Hepatocyte (in vitro differentiated cells): ENCODE measurements at regions not wholly inside any gene's neighbourhood (a gene's known extent, or its start where the extent isn't known, plus 50 kb on each side); places are given as distances from the start of the nearest gene placed in this dataset.

Source experiments
- DNase-seq: peaks from one replicate; pipeline ENCODE4 v3.0.0-alpha.2; 2016; ENCODE audit warnings: low spot score
- H2AFZ ChIP-seq: fragments of 200-600 bp; sonication (generic); 2 replicates; pipeline ENCODE4 v1.6.0; 2016; ENCODE audit warnings: antibody characterized with exemption, mild to moderate bottlenecking
- H3K27ac ChIP-seq: fragments of 200-600 bp; sonication (generic); 2 replicates; pipeline ENCODE4 v1.5.1; 2016; ENCODE audit warnings: mild to moderate bottlenecking
- H3K27me3 ChIP-seq: fragments of 200-600 bp; sonication (generic); 2 replicates; pipeline ENCODE4 v1.6.1; 2016
- H3K36me3 ChIP-seq: fragments of 200-600 bp; sonication (generic); replicated peaks from 2 replicates; pipeline ENCODE4 v1.5.1; 2016; ENCODE audit warnings: low read depth; ENCODE audit not compliant: insufficient read depth
- H3K4me1 ChIP-seq: fragments of 200-600 bp; sonication (generic); 2 replicates; pipeline ENCODE4 v1.5.1; 2016; ENCODE audit warnings: mild to moderate bottlenecking, moderate library complexity; ENCODE audit not compliant: insufficient read depth
- H3K4me2 ChIP-seq: fragments of 200-600 bp; sonication (generic); 2 replicates; pipeline ENCODE4 v1.6.0; 2016
- H3K4me3 ChIP-seq: fragments of 200-600 bp; sonication (generic); 2 replicates; pipeline ENCODE4 v1.5.1; 2016; ENCODE audit warnings: mild to moderate bottlenecking
- H3K79me2 ChIP-seq: fragments of 200-600 bp; sonication (generic); 2 replicates; pipeline ENCODE4 v1.6.0; 2017; ENCODE audit warnings: mild to moderate bottlenecking
- H3K9me2 ChIP-seq: fragments of 200-600 bp; sonication (generic); replicated peaks from 2 replicates; pipeline ENCODE4 v1.6.0; 2017; ENCODE audit warnings: mild to moderate bottlenecking; ENCODE audit not compliant: insufficient read depth
- H3K9me3 ChIP-seq: fragments of 200-600 bp; sonication (generic); 2 replicates; pipeline ENCODE4 v1.5.1; 2016; ENCODE audit warnings: low read depth, mild to moderate bottlenecking
- H4K20me1 ChIP-seq: fragments of 200-600 bp; sonication (generic); 2 replicates; pipeline ENCODE4 v1.6.0; 2016; ENCODE audit warnings: mild to moderate bottlenecking; ENCODE audit not compliant: insufficient read depth, poor library complexity, severe bottlenecking
- EZH2 ChIP-seq: fragments of 200-600 bp; sonication (generic); IDR thresholded peaks from 2 replicates; pipeline ENCODE4 v1.6.1; 2016; ENCODE audit warnings: antibody characterized with exemption, mild to moderate bottlenecking, borderline replicate concordance
- EZH2phosphoT487 ChIP-seq: fragments of 200-600 bp; sonication (generic); IDR thresholded peaks from one replicate; pipeline ENCODE4 v1.6.1; 2018; ENCODE audit warnings: antibody characterized with exemption, mild to moderate bottlenecking, low read depth, moderate library complexity; ENCODE audit not compliant: unreplicated experiment, severe bottlenecking
- WGBS: methylation state at CpG from one replicate; pipeline ENCODE4 v1.1.6; 2016; ENCODE audit warnings: low lambda C conversion rate; ENCODE audit errors: missing lambda C conversion rate; 5-methylcytosine and 5-hydroxymethylcytosine counted together
- TF ChIP-seq, protein P1 (sequence below): fragments of 200-600 bp; sonication (generic); IDR thresholded peaks from 2 replicates; pipeline ENCODE4 v1.5.1; 2016; ENCODE audit warnings: antibody characterized with exemption, mild to moderate bottlenecking; ENCODE audit not compliant: poor library complexity

- Histone ChIP-seq H4K20me1 (no peaks in the 10 kb centered on the region), H3K27ac (no peak overlapping the region), H3K27me3 (no peaks in the 10 kb centered on the region), H3K9me2 (no peaks in the 10 kb centered on the region), H3K9me3 (no peaks in the 10 kb centered on the region), H3K4me1 (peaks cover 3% of the 10 kb centered on the region), H2AFZ (no peak overlapping the region), H3K36me3 (no peaks in the 10 kb centered on the region), H3K79me2 (no peaks in the 10 kb centered on the region), H3K4me3 (no peak overlapping the region), H3K4me2 (no peak overlapping the region)
- TF ChIP-seq EZH2phosphoT487 = no peak
- TF ChIP-seq, protein P1, sequence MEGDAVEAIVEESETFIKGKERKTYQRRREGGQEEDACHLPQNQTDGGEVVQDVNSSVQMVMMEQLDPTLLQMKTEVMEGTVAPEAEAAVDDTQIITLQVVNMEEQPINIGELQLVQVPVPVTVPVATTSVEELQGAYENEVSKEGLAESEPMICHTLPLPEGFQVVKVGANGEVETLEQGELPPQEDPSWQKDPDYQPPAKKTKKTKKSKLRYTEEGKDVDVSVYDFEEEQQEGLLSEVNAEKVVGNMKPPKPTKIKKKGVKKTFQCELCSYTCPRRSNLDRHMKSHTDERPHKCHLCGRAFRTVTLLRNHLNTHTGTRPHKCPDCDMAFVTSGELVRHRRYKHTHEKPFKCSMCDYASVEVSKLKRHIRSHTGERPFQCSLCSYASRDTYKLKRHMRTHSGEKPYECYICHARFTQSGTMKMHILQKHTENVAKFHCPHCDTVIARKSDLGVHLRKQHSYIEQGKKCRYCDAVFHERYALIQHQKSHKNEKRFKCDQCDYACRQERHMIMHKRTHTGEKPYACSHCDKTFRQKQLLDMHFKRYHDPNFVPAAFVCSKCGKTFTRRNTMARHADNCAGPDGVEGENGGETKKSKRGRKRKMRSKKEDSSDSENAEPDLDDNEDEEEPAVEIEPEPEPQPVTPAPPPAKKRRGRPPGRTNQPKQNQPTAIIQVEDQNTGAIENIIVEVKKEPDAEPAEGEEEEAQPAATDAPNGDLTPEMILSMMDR = no peak
- no peak for TF ChIP-seq EZH2
- DNase-seq = no peak
- 85% methylated on average over 11 of the region's 11 CpGs for WGBS
Measured at GRCh38 chr10:33553748-33554571, 219.5 kb upstream of the NRP1 start.

DNA sequence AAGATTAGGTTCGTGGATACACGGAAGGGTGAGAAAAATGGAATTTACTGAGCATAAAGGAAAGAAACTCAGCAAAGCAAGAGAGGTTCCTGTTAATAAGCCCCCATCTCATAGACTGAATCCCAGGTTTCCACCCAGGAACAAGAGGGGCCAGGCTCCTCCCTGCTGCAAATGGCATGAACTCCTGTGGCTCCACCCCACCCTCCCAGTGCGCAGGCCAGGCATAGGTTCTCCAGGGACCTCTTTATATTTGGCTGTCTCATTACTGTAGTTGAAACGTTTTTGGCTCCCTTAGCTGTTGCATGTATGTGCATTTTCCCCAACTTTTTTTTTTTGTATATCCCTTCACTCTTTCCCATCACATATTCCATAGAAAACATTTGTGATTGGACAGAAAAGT lies 217.8 kb upstream of the NRP1 start:
- 93% methylated on average over 4 of the region's 4 CpGs for WGBS
- DNase-seq = no peak
- TF ChIP-seq, protein P1 = no peak
- no peak for TF ChIP-seq EZH2phosphoT487
- no peak for TF ChIP-seq EZH2
- Histone ChIP-seq H3K4me1 (peaks cover 3% of the 10 kb centered on the region), H2AFZ (no peak overlapping the region), H3K27ac (no peak overlapping the region), H3K4me3 (no peak overlapping the region), H3K36me3 (no peaks in the 10 kb centered on the region), H3K4me2 (no peak overlapping the region), H3K27me3 (no peaks in the 10 kb centered on the region), H3K9me2 (no peaks in the 10 kb centered on the region), H3K9me3 (no peaks in the 10 kb centered on the region), H4K20me1 (no peaks in the 10 kb centered on the region), H3K79me2 (no peaks in the 10 kb centered on the region)

GRCh38 chr10:33550811-33551210 lies 216.3 kb upstream of the NRP1 start:
- H4K20me1 ChIP-seq = no peaks in the 10 kb centered on the region
- H3K79me2 ChIP-seq = no peaks in the 10 kb centered on the region
- no peaks in the 10 kb centered on the region for H3K9me3 ChIP-seq
- H3K36me3 ChIP-seq = no peaks in the 10 kb centered on the region
- H3K27me3 ChIP-seq = no peaks in the 10 kb centered on the region
- no peak overlapping the region for H3K4me2 ChIP-seq
- H2AFZ ChIP-seq = no peak overlapping the region
- H3K4me1 ChIP-seq = peaks cover 3% of the 10 kb centered on the region
- TF ChIP-seq EZH2phosphoT487 = no peak
- TF ChIP-seq, protein P1 = no peak
- TF ChIP-seq EZH2 = no peak
- H3K9me2 ChIP-seq = no peaks in the 10 kb centered on the region
- no peak overlapping the region for H3K4me3 ChIP-seq
- DNase-seq = peak; percentile 38
- no peak overlapping the region for H3K27ac ChIP-seq
- WGBS = 68% methylated on average over 1 of the region's 1 CpG
